Endothelial cell of umbilical vein (primary cell): ENCODE measurements at regions not wholly inside any gene's neighbourhood (a gene's known extent, or its start where the extent isn't known, plus 50 kb on each side); places are given as distances from the start of the nearest gene placed in this dataset.

ENCODE experiments used
- BruUV-seq: library from RNA; stranded (reverse); fragments of 400-500 nt; replicated peaks from 2 replicates; lab custom pipeline; 2021; lab: Mats Ljungman, UMichigan
- CTCF ChIA-PET: fragments of 300-600, 350-600 bp; sonication (Branson Sonifier 250); formaldehyde crosslinking; loops from one replicate; lab custom pipeline; 2021; ENCODE audit warnings: antibody characterized with exemption, inconsistent platforms; lab: Charles Lee
- POLR2A ChIA-PET: fragments of 300-600, 350-600 bp; sonication (Branson Sonifier 250); formaldehyde crosslinking; loops from one replicate; lab custom pipeline; 2021; ENCODE audit warnings: antibody characterized with exemption, inconsistent platforms; lab: Charles Lee
- DNase-seq: peaks from one replicate; pipeline ENCODE4 v3.0.0-alpha.2; 2011; ENCODE audit warnings: low read depth, low spot score
- FAIRE-seq: peaks from 2 replicates; lab custom pipeline; 2011; peaks lifted over from hg19 to GRCh38; lab: Jason Lieb, UNC
- H2AFZ ChIP-seq: 2 replicates; pipeline ENCODE4 v1.6.0; 2012; ENCODE audit warnings: low read depth, low read length, control low read depth, inconsistent platforms
- H3K27ac ChIP-seq: 2 replicates; pipeline ENCODE4 v1.5.1; 2011; ENCODE audit warnings: low read depth, mild to moderate bottlenecking, control low read depth, low read length, moderate library complexity; ENCODE audit not compliant: insufficient read depth
- H3K27me3 ChIP-seq, 2 experiments: 2 replicates each; pipeline versions ENCODE4 v1.6.0 to v1.6.1; 2011; ENCODE audit warnings: low read length in 2 of 2, mixed read lengths in 1 of 2; ENCODE audit not compliant: control insufficient read depth in 2 of 2, insufficient read depth in 2 of 2
- H3K36me3 ChIP-seq, 2 experiments: 2 replicates in 1 of 2; 3 replicates in 1 of 2; pipeline ENCODE4 v1.5.1; 2011; ENCODE audit warnings: low read length in 2 of 2, mild to moderate bottlenecking in 1 of 2, moderate library complexity in 1 of 2; ENCODE audit not compliant: control insufficient read depth in 2 of 2, insufficient read depth in 2 of 2; ENCODE audit errors: extremely low read depth in 1 of 2
- H3K4me1 ChIP-seq: 3 replicates; pipeline ENCODE4 v1.5.1; 2011; ENCODE audit warnings: mild to moderate bottlenecking, low read length; ENCODE audit not compliant: control insufficient read depth, insufficient read depth; ENCODE audit errors: extremely low read depth
- H3K4me2 ChIP-seq: 2 replicates; pipeline ENCODE4 v1.6.1; 2011; ENCODE audit warnings: low read length, control low read depth, mixed read lengths; ENCODE audit not compliant: insufficient read depth
- H3K4me3 ChIP-seq, 3 experiments: fragments of 200-600 bp in 1 of 3; sonication (generic), shearing (Covaris generic) in 1 of 3; replicated peaks in 1 of 3; 2 replicates each; pipeline ENCODE4 v1.5.1; 2011 to 2016; ENCODE audit warnings: control low read depth in 3 of 3, low read length in 3 of 3, mild to moderate bottlenecking in 2 of 3, inconsistent platforms in 1 of 3, low read depth in 1 of 3, moderate library complexity in 1 of 3; ENCODE audit not compliant: insufficient read depth in 1 of 3
- H3K79me2 ChIP-seq: 2 replicates; pipeline ENCODE4 v1.6.0; 2012; ENCODE audit warnings: low read length, inconsistent platforms; ENCODE audit not compliant: control insufficient read depth, insufficient read depth
- H3K9ac ChIP-seq: replicated peaks from 2 replicates; pipeline ENCODE3; 2011; ENCODE audit warnings: low read length, control low read depth; ENCODE audit not compliant: insufficient read depth; ENCODE audit errors: extremely low read depth
- H3K9me1 ChIP-seq: replicated peaks from 3 replicates; pipeline ENCODE4 v1.6.0; 2011; ENCODE audit warnings: mild to moderate bottlenecking, low read length; ENCODE audit not compliant: control insufficient read depth, insufficient read depth; ENCODE audit errors: extremely low read depth
- H3K9me3 ChIP-seq: replicated peaks from 2 replicates; pipeline ENCODE4 v1.5.1; 2012; ENCODE audit warnings: low read length, inconsistent platforms; ENCODE audit not compliant: control insufficient read depth, insufficient read depth
- H4K20me1 ChIP-seq: replicated peaks from 2 replicates; pipeline ENCODE3; 2011; ENCODE audit warnings: mild to moderate bottlenecking, low read length; ENCODE audit not compliant: control insufficient read depth, insufficient read depth; ENCODE audit errors: extremely low read depth
- EZH2 ChIP-seq: IDR thresholded peaks from 2 replicates; pipeline ENCODE4 v1.6.1; 2012; ENCODE audit warnings: borderline replicate concordance, low read depth, mild to moderate bottlenecking, moderate library complexity, low read length, inconsistent platforms; ENCODE audit not compliant: severe bottlenecking
- FOS ChIP-seq: IDR thresholded peaks from 2 replicates; pipeline ENCODE4 v1.6.1; 2011; ENCODE audit warnings: mild to moderate bottlenecking, low read length, moderate library complexity, borderline replicate concordance; ENCODE audit not compliant: insufficient read depth
- GATA2 ChIP-seq: IDR thresholded peaks from 2 replicates; pipeline ENCODE4 v1.7.0; 2011; ENCODE audit warnings: low read depth, mild to moderate bottlenecking, moderate library complexity, mixed read lengths, low read length; ENCODE audit not compliant: insufficient read length, insufficient read depth
- JUN ChIP-seq: IDR thresholded peaks from 2 replicates; pipeline ENCODE4 v1.6.1; 2011; ENCODE audit warnings: borderline replicate concordance, low read depth; ENCODE audit not compliant: insufficient read length, insufficient read depth
- MYC ChIP-seq: IDR thresholded peaks from one replicate; pipeline ENCODE4 v1.6.1; 2011; ENCODE audit warnings: mild to moderate bottlenecking, low read depth, low read length
- POLR2A ChIP-seq: IDR thresholded peaks from 2 replicates; pipeline ENCODE4 v1.6.1; 2012; ENCODE audit warnings: low read depth, mild to moderate bottlenecking, control low read depth, low read length
- POLR2AphosphoS5 ChIP-seq: IDR thresholded peaks from 2 replicates; pipeline ENCODE4 v1.6.1; 2012; ENCODE audit warnings: low read depth, mild to moderate bottlenecking, control low read depth, low read length, moderate library complexity; ENCODE audit not compliant: insufficient read depth
- dilution Hi-C: fragments of 300-500 bp; cut with MboI; formaldehyde crosslinking; loops from one replicate; pipeline ENCODE4 v1.15.0; 2019; ENCODE audit warnings: low sequenced_read_pairs; ENCODE audit not compliant: extremely low pct_ligation_motif_present
- intact Hi-C: fragments of 100-400 bp; cut with micrococcal nuclease; formaldehyde crosslinking; loops from one replicate; pipeline ENCODE4 v1.10.0; 2022
- TF ChIP-seq, protein P1 (sequence below): IDR thresholded peaks from 2 replicates; pipeline ENCODE4 v1.6.1; 2011; ENCODE audit not compliant: insufficient read depth, insufficient read length
- TF ChIP-seq, protein P2 (sequence below), 2 donors: IDR thresholded peaks; 1 replicate in 1 of 2; 2 replicates in 1 of 2; pipeline ENCODE4 v1.5.1; 2011; ENCODE audit warnings: low read length in 2 of 2, mild to moderate bottlenecking in 2 of 2, moderate library complexity in 2 of 2, control low read depth in 1 of 2, inconsistent platforms in 1 of 2, low read depth in 1 of 2; ENCODE audit not compliant: insufficient read depth in 1 of 2; ENCODE audit errors: extremely low read depth in 1 of 2

DNA sequence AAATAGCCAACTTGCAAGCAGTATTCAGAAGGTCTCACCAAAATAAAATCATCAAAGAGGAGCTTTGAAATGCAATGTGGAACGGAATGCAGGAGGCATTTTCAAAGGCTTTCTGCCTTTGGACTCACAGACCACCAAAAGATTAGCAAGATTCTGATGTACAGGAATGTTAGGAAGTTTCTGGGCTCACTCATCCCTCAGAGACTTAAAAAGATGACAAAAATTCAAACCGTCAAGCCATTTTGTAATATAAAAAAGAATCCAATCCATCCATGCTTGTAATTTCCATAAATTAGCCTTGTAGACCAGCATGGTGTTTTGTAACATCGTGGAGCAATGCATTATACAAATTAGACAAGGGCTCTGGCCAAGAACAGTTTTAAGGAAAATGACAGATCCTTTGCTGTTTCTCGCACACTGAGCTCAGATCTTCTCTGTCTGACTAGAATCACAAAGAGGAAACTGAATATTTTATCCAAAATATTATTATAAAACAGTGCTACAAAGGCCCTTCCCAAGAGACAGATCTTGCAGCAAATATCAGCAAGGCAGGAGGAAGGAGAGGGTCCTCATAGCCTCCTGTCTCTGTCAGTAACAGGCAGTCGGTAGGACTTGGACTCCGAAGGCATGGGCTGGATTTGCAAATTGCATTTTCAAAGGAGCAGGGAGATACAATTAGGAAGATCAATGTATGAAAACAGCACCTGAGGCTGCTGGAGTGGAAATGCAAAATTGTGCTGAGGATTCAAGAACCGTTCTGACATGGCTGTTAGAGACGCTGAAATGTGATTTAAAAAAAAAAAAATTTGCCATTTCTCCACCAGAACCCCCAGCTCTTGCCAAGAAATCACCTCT lies 57.4 kb upstream of the NRP1 start:
- POLR2A ChIA-PET, result no interaction called here
- peaks cover 13 to 18% of the 10 kb centered on the region in 2 experiments for H3K27me3 ChIP-seq
- DNase-seq, result no peak
- dilution Hi-C loops (no loop called here), intact Hi-C loops (no loop called here)
- CTCF ChIA-PET, result interaction anchor here (0.6 kb wide), 1 partner anchor 8 kb away, joined by 3 read pairs; no protein-coding TSS in a partner anchor
- BruUV-seq, result no TSS peak
- H3K9ac ChIP-seq, result no peak overlapping the region
- no peaks in the 10 kb centered on the region for H3K36me3 ChIP-seq
- no peaks in the 10 kb centered on the region for H3K9me3 ChIP-seq
- H3K9me1 ChIP-seq, result no peaks in the 10 kb centered on the region
- H3K79me2 ChIP-seq, result no peaks in the 10 kb centered on the region
- FAIRE-seq, result no peak
- H2AFZ ChIP-seq, result no peak overlapping the region
- H3K27ac ChIP-seq, result no peak overlapping the region
- no peak overlapping the region for H3K4me3 ChIP-seq
- no peaks in the 10 kb centered on the region for H3K4me1 ChIP-seq
- H4K20me1 ChIP-seq, result no peaks in the 10 kb centered on the region
- TF ChIP-seq MYC (no peak), FOS (no peak), POLR2A (no peak), JUN (no peak), GATA2 (no peak), EZH2 (no peak), POLR2AphosphoS5 (no peak)
- TF ChIP-seq, protein P1, sequence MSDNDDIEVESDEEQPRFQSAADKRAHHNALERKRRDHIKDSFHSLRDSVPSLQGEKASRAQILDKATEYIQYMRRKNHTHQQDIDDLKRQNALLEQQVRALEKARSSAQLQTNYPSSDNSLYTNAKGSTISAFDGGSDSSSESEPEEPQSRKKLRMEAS, result no peak
- TF ChIP-seq, protein P2, sequence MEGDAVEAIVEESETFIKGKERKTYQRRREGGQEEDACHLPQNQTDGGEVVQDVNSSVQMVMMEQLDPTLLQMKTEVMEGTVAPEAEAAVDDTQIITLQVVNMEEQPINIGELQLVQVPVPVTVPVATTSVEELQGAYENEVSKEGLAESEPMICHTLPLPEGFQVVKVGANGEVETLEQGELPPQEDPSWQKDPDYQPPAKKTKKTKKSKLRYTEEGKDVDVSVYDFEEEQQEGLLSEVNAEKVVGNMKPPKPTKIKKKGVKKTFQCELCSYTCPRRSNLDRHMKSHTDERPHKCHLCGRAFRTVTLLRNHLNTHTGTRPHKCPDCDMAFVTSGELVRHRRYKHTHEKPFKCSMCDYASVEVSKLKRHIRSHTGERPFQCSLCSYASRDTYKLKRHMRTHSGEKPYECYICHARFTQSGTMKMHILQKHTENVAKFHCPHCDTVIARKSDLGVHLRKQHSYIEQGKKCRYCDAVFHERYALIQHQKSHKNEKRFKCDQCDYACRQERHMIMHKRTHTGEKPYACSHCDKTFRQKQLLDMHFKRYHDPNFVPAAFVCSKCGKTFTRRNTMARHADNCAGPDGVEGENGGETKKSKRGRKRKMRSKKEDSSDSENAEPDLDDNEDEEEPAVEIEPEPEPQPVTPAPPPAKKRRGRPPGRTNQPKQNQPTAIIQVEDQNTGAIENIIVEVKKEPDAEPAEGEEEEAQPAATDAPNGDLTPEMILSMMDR (IDR thresholded peaks at IDR 0.05; ENCODE audit: extremely low read depth in 1 of 2, insufficient read depth in 1 of 2, low read depth in 1 of 2, low read length in 2 of 2), result no peak
- H3K4me2 ChIP-seq, result no peak overlapping the region
